Stimulated activated naive CD4-positive, alpha-beta T cell treated with Interleukin-2 at 50 U/mL for 16 hours (primary cell): ENCODE measurements at regions not wholly inside any gene's neighbourhood (a gene's known extent, or its start where the extent isn't known, plus 50 kb on each side); places are given as distances from the start of the nearest gene placed in this dataset.
"Not testable (repeated sequence)": the region's sequence is repeated elsewhere in the genome, so short reads cannot be mapped to it uniquely, and the experiment has no call there.

Experiments used
- DNase-seq: peaks from one replicate; lab custom pipeline; 2025; lab: John Stamatoyannopoulos, UW

DNA sequence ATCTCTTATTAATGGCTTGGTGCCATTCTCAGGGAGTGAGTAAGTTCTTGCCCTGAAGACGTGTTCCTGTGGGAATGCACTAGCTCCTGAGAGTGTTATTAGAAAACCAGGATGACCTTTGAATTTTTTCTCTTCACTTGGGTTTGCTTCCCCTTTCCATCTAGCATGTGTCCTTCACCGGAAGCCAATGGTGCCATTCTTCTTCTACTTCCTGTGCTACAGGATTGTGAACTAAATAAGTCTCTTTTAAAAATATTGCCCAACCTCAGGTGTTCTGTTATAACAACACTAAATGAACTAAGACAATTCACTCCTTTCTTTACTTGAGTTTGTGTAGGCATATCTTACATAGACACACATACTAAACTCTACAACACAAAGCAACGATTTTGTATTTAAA is 447.0 kb downstream of the SOX11 start:
- DNase-seq, result no peak

DNA sequence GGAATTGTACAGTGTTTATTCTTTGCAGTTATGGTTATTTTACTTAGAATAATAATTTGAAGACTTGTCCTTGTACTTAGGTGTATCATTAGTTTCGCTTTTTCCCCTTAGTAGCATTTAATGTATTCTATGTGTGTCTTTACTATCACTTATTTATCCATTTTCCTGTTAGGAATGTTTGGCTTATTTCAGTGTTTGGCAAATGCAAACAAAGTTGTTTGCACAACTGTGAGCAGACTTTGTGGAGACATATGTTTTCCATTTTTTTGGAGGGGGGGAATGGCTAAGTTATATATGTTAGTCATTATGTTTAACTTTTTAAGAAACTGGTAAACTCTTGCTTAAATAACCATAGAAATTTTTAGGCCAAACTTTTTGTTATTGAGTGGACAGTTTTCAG is 447.7 kb downstream of the SOX11 start:
- no peak for DNase-seq

DNA sequence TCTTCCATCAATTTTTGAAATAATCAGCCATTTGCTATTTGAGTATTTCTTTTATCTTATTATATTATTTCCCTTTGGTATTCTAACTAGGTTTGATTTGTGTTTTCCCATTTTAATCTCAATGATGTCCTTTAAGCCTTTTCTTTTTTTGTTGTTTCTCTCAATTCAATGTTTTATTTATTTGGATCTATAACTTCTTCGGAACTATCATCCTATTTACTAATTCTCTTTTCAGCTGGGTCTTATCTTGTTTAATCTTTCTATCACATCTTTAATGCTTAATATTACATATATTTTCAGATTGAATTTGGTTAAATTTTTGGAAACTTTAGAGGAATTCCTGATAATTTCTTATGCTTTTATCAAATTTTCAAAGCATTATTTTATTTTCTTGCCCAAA is 448.3 kb downstream of the SOX11 start:
- DNase-seq, result no peak

GRCh38 chr2:6143812-6144211 is 451.6 kb downstream of the SOX11 start:
- DNase-seq, result no peak

GRCh38 chr2:6147215-6147614 is 455.0 kb downstream of the SOX11 start:
- DNase-seq, result not testable (repeated sequence)

DNA sequence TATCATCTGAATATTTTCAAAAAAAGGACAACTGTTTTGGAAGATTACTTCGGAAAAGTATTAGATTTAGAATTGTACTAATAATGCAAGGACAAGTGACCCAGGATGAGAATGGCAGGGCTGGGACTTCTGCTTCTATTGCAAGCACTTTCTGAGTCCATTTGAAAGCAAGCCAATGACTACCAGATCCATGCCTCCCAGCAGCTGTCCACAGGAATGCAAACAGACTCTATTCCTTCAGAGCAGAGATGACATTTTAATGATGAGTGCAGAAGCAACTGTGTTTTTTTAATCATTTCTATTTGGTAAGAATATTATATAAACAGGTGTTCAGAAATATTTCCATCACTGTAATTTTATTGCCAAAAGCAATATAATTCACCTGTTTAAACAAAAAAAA is 456.7 kb downstream of the SOX11 start:
- no peak for DNase-seq

GRCh38 chr2:6159606-6160005 is 467.4 kb downstream of the SOX11 start:
- DNase-seq, result no peak

GRCh38 chr2:6163932-6164331 is 471.7 kb downstream of the SOX11 start:
- no peak for DNase-seq

DNA sequence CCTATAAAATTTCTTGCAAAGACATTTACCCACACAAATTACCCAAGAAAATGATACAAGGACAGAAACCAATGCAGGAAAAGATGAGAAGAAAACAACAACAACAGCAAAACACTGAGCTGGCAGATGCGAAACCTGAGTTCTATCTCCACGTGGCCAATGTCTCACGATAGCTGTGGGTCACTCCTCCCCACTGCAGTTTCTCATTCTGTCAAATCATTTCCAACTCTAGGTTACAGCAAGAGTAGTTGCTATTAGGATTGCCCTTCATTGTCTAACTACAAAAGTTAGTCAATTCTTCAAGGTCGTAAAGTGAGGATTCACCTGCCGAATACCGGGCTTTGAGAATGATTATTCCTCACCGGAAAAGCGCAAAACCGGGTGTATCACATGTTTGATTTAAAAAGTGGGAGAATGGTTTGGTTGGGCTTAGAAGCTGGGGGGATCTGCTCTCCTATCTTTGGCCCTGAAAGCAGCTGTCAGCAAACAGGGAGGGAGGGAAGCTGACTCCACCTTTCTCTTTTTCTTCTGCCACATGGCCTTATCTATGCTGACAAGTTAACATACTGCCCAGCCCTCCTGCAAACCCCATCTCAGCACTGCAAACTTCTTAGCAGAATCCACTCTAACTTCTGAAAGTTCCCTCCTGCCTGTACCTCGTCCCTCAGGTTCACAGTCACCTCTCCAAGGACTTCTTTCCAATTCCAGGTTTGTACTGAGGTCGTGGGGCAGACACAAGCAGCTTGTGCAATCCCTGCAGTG is 473.0 kb downstream of the SOX11 start:
- no peak for DNase-seq

DNA sequence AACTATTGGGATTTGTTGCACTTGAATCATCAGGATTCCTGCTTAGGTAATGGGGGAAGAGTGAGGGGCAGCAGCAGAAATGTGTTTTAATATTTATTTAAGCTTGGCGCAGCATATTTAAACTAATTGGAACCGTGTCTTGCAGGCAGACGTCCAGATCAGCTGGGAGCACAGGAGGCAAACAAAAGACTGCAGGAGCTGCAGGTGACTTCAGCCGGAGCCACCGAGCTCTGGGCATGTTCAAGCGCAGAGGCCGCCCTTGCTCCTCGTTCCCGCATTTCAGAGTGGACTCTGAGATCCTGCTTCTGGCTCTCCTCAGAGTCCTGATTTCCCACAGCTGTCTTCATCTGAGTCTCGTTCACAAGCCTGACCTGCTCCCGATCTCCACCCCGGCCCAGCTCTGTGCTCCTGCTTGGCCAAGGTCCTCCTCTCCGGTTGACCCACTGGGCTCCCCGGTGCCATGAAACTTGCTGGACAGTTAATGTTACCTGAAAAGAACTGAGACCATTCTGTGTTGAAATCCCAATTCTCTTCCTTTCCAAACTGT is 475.5 kb downstream of the SOX11 start:
- DNase-seq, result no peak

- no peak for DNase-seq
Observed at GRCh38 chr2:6168485-6168884, 476.3 kb downstream of the SOX11 start.

GRCh38 chr2:6171294-6171693 is 479.1 kb downstream of the SOX11 start:
- no peak for DNase-seq

- no peak for DNase-seq
Observed at GRCh38 chr2:6177811-6178210, 485.6 kb downstream of the SOX11 start.

- no peak for DNase-seq
Observed at GRCh38 chr2:6181525-6181924, 489.3 kb downstream of the SOX11 start.

DNA sequence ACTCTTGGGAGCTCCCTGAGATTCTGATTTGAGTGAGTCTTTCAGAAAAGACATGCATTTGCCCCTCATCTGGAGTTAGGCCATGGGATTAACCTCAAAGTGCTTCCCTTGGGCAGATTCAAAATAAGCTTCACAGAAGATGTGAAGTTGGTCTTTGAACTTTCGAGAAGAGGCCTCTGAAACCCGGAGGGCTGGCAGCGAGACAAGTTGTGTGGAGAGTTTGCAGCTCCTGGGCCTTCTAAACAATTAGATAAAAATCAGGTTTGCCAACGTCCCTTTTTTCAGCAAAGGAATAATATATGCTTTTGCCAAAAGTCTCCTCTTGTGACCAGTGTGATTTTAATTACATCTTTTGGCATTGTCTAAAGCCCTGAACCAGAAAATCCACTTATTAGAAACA is 489.7 kb downstream of the SOX11 start:
- no peak for DNase-seq

GRCh38 chr2:6183226-6183625 is 491.0 kb downstream of the SOX11 start:
- no peak for DNase-seq

- DNase-seq, result no peak
Observed at GRCh38 chr2:6184532-6185292, 492.5 kb downstream of the SOX11 start.

DNA sequence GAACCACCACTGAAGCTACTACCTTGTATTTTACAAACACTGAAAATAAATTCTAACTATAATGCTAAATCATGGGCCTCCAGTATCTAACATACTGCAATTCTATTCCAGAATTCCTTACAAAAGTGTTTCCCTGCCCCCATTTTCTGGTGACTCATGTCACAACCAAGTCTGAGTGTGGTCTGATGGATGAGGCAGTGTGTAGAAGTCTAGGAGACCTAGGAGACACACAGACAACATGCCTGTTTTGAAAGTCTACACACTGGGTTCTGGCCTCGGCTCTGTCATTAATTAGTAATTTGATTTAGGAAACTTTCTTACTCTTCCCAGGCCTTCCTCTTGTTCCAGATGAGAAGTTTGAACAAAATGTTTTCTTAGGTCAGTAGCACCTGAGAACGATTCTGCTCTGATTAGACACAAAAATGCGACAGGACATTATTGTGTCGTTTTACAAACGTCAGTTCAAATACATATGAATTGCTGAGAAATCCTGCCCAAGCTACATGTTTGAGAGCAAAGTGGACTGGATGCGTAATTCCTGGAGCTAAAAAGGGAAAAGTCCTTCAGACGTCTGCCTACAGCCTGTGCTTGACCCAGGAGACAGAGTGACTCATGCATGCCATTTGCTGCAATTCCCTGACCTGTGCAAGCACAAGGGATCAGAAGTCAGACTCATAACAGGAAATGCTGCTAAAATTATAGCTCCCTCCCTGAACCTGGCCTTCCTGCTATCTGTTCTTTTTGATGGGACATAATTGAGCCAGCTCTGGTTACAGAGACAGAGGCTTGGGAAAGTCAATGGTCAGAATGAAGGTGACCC is 494.4 kb downstream of the SOX11 start:
- no peak for DNase-seq

DNA sequence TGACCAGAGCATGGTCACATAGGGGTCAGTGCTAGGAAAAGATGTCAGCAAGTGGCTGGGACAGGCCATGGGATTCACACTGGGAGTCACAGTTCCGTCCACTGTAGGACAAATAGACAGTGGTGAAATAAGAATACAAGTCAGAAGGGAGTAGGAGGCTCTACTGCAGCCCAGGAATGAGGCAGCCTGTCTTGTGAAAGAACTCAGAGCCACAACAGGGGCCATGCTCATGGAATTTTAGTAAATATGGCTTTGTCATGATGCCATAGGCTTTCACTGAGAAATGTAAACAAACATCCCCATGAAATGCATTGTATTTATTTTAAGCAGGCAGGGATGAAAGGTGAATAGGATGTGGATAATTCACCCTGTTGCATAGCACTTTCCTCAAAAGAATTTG is 504.3 kb downstream of the SOX11 start:
- no peak for DNase-seq

- not testable (repeated sequence) for DNase-seq
Observed at GRCh38 chr2:6198370-6198919, 506.3 kb downstream of the SOX11 start.

GRCh38 chr2:6202756-6203155 is 510.6 kb downstream of the SOX11 start:
- no peak for DNase-seq

- no peak for DNase-seq
Observed at GRCh38 chr2:6203291-6203959, 511.2 kb downstream of the SOX11 start.
